Ishikawa (cell line): ENCODE measurements at regions not wholly inside any gene's neighbourhood (a gene's known extent, or its start where the extent isn't known, plus 50 kb on each side); places are given as distances from the start of the nearest gene placed in this dataset.

Experiments used
- CEBPB ChIP-seq: IDR thresholded peaks from 2 replicates; pipeline ENCODE4 v1.6.1; 2012
- CREB1 ChIP-seq: IDR thresholded peaks from 2 replicates; pipeline ENCODE4 v1.6.1; 2012; ENCODE audit warnings: low read depth
- RAD21 ChIP-seq: IDR thresholded peaks from 2 replicates; pipeline ENCODE4 v1.6.1; 2012; ENCODE audit warnings: low read depth
- TAF1 ChIP-seq: IDR thresholded peaks from 2 replicates; pipeline ENCODE4 v1.6.1; 2012; ENCODE audit warnings: low read depth, mild to moderate bottlenecking
- YY1 ChIP-seq: IDR thresholded peaks from 2 replicates; pipeline ENCODE4 v1.6.1; 2012; ENCODE audit warnings: low read depth

- TF ChIP-seq YY1 (no peak), TAF1 (no peak), CREB1 (no peak), CEBPB (no peak), RAD21 (no peak)
Measured at GRCh38 chr2:5352286-5352685, 339.9 kb upstream of the SOX11 start.
